HG02798 (cell line): ENCODE measurements at regions not wholly inside any gene's neighbourhood (a gene's known extent, or its start where the extent isn't known, plus 50 kb on each side); places are given as distances from the start of the nearest gene placed in this dataset.
"Not testable (repeated sequence)": the region's sequence is repeated elsewhere in the genome, so short reads cannot be mapped to it uniquely, and the experiment has no call there.

Source experiments
- ATAC-seq: cut with Tn5 transposase; IDR thresholded peaks from one replicate; pipeline ENCODE4 v1.9.1; 2021; ENCODE audit warnings: mild to moderate bottlenecking; ENCODE audit not compliant: unreplicated experiment, poor library complexity

- ATAC-seq, result no peak
Measured at GRCh38 chr14:40218282-40218941, 786.2 kb upstream of the FBXO33 start.

- ATAC-seq, result no peak
Measured at GRCh38 chr14:40216976-40217375, 784.7 kb upstream of the FBXO33 start.

GRCh38 chr14:40216408-40216807, 784.2 kb upstream of the FBXO33 start:
- not testable (repeated sequence) for ATAC-seq

GRCh38 chr14:40213701-40214100, 781.5 kb upstream of the FBXO33 start:
- ATAC-seq, result no peak

GRCh38 chr14:40204441-40205175, 772.4 kb upstream of the FBXO33 start:
- no peak for ATAC-seq

GRCh38 chr14:40199101-40199500, 766.9 kb upstream of the FBXO33 start:
- no peak for ATAC-seq

- no peak for ATAC-seq
Measured at GRCh38 chr14:40197344-40197743, 765.1 kb upstream of the FBXO33 start.

- ATAC-seq, result no peak
Measured at GRCh38 chr14:40188006-40188405, 755.8 kb upstream of the FBXO33 start.

GRCh38 chr14:40164083-40164482, 731.9 kb upstream of the FBXO33 start:
- ATAC-seq, result no peak

GRCh38 chr14:40139657-40140056, 707.4 kb upstream of the FBXO33 start:
- ATAC-seq, result no peak

GRCh38 chr14:40133463-40133862, 701.2 kb upstream of the FBXO33 start:
- no peak for ATAC-seq

GRCh38 chr14:40129159-40129558, 696.9 kb upstream of the FBXO33 start:
- ATAC-seq, result no peak

- no peak for ATAC-seq
Measured at GRCh38 chr14:40123816-40124215, 691.6 kb upstream of the FBXO33 start.

- no peak for ATAC-seq
Measured at GRCh38 chr14:40122968-40123648, 690.9 kb upstream of the FBXO33 start.

- ATAC-seq, result no peak
Measured at GRCh38 chr14:40119765-40120164, 687.5 kb upstream of the FBXO33 start.

GRCh38 chr14:40119321-40119720, 687.1 kb upstream of the FBXO33 start:
- no peak for ATAC-seq

- no peak for ATAC-seq
Measured at GRCh38 chr14:40115583-40115982, 683.4 kb upstream of the FBXO33 start.

GRCh38 chr14:40113671-40114070, 681.4 kb upstream of the FBXO33 start:
- ATAC-seq, result no peak

- no peak for ATAC-seq
Measured at GRCh38 chr14:40100544-40101196, 668.4 kb upstream of the FBXO33 start.

- ATAC-seq, result no peak
Measured at GRCh38 chr14:40099316-40099715, 667.1 kb upstream of the FBXO33 start.

GRCh38 chr14:40098468-40098867, 666.2 kb upstream of the FBXO33 start:
- ATAC-seq, result no peak
